SK-N-SH (cell line): ENCODE measurements at regions not wholly inside any gene's neighbourhood (a gene's known extent, or its start where the extent isn't known, plus 50 kb on each side); places are given as distances from the start of the nearest gene placed in this dataset.

Experiments
- CTCF ChIA-PET: fragments of 300-600, 350-600 bp; formaldehyde crosslinking; extraction: SDS; loops from one replicate; lab custom pipeline; 2021; lab: Yijun Ruan, JAX
- POLR2A ChIA-PET: fragments of 350-600 bp; sonication (Branson Sonifier 250); formaldehyde crosslinking; extraction: SDS; loops from one replicate; lab custom pipeline; 2020; ENCODE audit warnings: antibody characterized with exemption, inconsistent platforms; lab: Yijun Ruan, JAX
- DNase-seq: peaks from one replicate; pipeline ENCODE4 v3.0.0; 2012
- H2AFZ ChIP-seq: fragments of 200-600 bp; sonication (generic); 2 replicates; pipeline ENCODE4 v1.8.1; 2016; ENCODE audit warnings: antibody characterized with exemption, mild to moderate bottlenecking, low read depth
- H3F3A ChIP-seq: fragments of 200-600 bp; sonication (generic); replicated peaks from 2 replicates; pipeline ENCODE3; 2016; ENCODE audit warnings: antibody characterized with exemption, mild to moderate bottlenecking; ENCODE audit not compliant: insufficient read depth
- H3K27ac ChIP-seq, 2 experiments: fragments of 200-500 bp in 1 of 2; fragments of 200-600 bp in 1 of 2; sonication (Bioruptor generic) in 1 of 2; sonication (generic), shearing (Covaris generic) in 1 of 2; 2 replicates each; pipeline versions ENCODE4 v1.5.1 to v1.6.1; 2014 to 2016; ENCODE audit warnings: low read depth in 2 of 2, inconsistent platforms in 1 of 2, low read length in 1 of 2, mild to moderate bottlenecking in 1 of 2, mixed read lengths in 1 of 2
- H3K27me3 ChIP-seq: fragments of 200-600 bp; sonication (generic), shearing (Covaris generic); 2 replicates; pipeline ENCODE4 v1.6.1; 2016; ENCODE audit warnings: mixed run types; ENCODE audit not compliant: insufficient read depth
- H3K36me3 ChIP-seq, 2 experiments: fragments of 200-500 bp in 1 of 2; fragments of 200-600 bp in 1 of 2; sonication (Bioruptor generic) in 1 of 2; sonication (generic) in 1 of 2; replicated peaks in 1 of 2; 2 replicates each; pipeline versions ENCODE3 to v1.5.1; 2014 to 2016; ENCODE audit warnings: low read length in 1 of 2, mild to moderate bottlenecking in 1 of 2; ENCODE audit not compliant: insufficient read depth in 2 of 2, control insufficient read depth in 1 of 2
- H3K4me1 ChIP-seq, 2 experiments: fragments of 200-500 bp in 1 of 2; fragments of 200-600 bp in 1 of 2; sonication (Bioruptor generic) in 1 of 2; sonication (generic), shearing (Covaris generic) in 1 of 2; 2 replicates each; pipeline versions ENCODE4 v1.5.1 to v1.6.1; 2014 to 2016; ENCODE audit warnings: low read depth in 1 of 2, low read length in 1 of 2, mixed run types in 1 of 2; ENCODE audit not compliant: insufficient read depth in 2 of 2, control insufficient read depth in 1 of 2
- H3K4me2 ChIP-seq: fragments of 200-600 bp; sonication (generic), shearing (Covaris generic); 2 replicates; pipeline ENCODE4 v1.6.1; 2017; ENCODE audit warnings: mixed run types
- H3K4me3 ChIP-seq, 2 experiments: fragments of 200-500 bp in 1 of 2; fragments of 200-600 bp in 1 of 2; sonication (Bioruptor generic) in 1 of 2; sonication (generic), shearing (Covaris generic) in 1 of 2; 2 replicates each; pipeline versions ENCODE4 v1.5.1 to v1.8.1; 2014 to 2016; ENCODE audit warnings: low read depth in 2 of 2, inconsistent platforms in 1 of 2, low read length in 1 of 2, mild to moderate bottlenecking in 1 of 2, mixed read lengths in 1 of 2, moderate library complexity in 1 of 2
- H3K79me2 ChIP-seq: fragments of 200-600 bp; sonication (generic); 2 replicates; pipeline ENCODE4 v1.8.1; 2017; ENCODE audit warnings: mild to moderate bottlenecking; ENCODE audit not compliant: insufficient read depth
- H3K9ac ChIP-seq: fragments of 200-600 bp; sonication (generic); 2 replicates; pipeline ENCODE4 v1.6.1; 2017; ENCODE audit warnings: mixed run types
- H3K9me2 ChIP-seq: fragments of 200-600 bp; sonication (generic); 2 replicates; pipeline ENCODE4 v1.6.1; 2017; ENCODE audit warnings: mixed run types
- H3K9me3 ChIP-seq: fragments of 200-600 bp; sonication (generic); 2 replicates; pipeline ENCODE4 v1.6.1; 2017; ENCODE audit warnings: mixed run types, mild to moderate bottlenecking, moderate library complexity
- H4K20me1 ChIP-seq: fragments of 200-600 bp; sonication (generic); 2 replicates; pipeline ENCODE4 v1.6.1; 2017; ENCODE audit warnings: mild to moderate bottlenecking, mixed run types; ENCODE audit not compliant: insufficient read depth
- CTCF ChIP-seq: fragments of 200-600 bp; sonication (generic); IDR thresholded peaks from 2 replicates; pipeline ENCODE4 v1.6.1; 2017; ENCODE audit warnings: antibody characterized with exemption, mild to moderate bottlenecking, moderate library complexity
- ELF1 ChIP-seq: IDR thresholded peaks from 2 replicates; pipeline ENCODE4 v1.4.0; 2012
- EP300 ChIP-seq, 2 experiments: IDR thresholded peaks; 2 replicates each; pipeline versions ENCODE4 v1.4.0 to v1.6.1; 2012; ENCODE audit warnings: borderline replicate concordance in 1 of 2, low read depth in 1 of 2, low read length in 1 of 2
- FOXJ3 ChIP-seq: sonication (generic); formaldehyde crosslinking; IDR thresholded peaks from 2 replicates; pipeline ENCODE4 v1.5.1; 2020; ENCODE audit warnings: mild to moderate bottlenecking, missing genetic modification reagents
- FOXM1 ChIP-seq: IDR thresholded peaks from 2 replicates; pipeline ENCODE4 v1.4.0; 2012; ENCODE audit warnings: low read depth, mild to moderate bottlenecking
- GABPA ChIP-seq: IDR thresholded peaks from 2 replicates; pipeline ENCODE4 v1.4.0; 2012; ENCODE audit warnings: low read depth, mild to moderate bottlenecking
- GATA2 ChIP-seq: sonication (generic); formaldehyde crosslinking; IDR thresholded peaks from 2 replicates; pipeline ENCODE4 v1.5.0; 2020; ENCODE audit warnings: mild to moderate bottlenecking, missing genetic modification reagents
- RCOR1 ChIP-seq: fragments of 150-350 bp; IDR thresholded peaks from 2 replicates; pipeline ENCODE4 v1.6.1; 2017; ENCODE audit warnings: antibody characterized with exemption, low read length
- REST ChIP-seq: IDR thresholded peaks from 2 replicates; pipeline ENCODE4 v1.6.1; 2012; ENCODE audit warnings: mild to moderate bottlenecking, low read depth, low read length, moderate library complexity
- SMC3 ChIP-seq: IDR thresholded peaks from 2 replicates; pipeline ENCODE4 v1.6.1; 2012; ENCODE audit warnings: low read depth, low read length, improper control_type of control experiment
- YY1 ChIP-seq: IDR thresholded peaks from 2 replicates; pipeline ENCODE4 v1.4.0; 2012; ENCODE audit warnings: low read depth, mild to moderate bottlenecking
- WGBS: methylation state at CpG from one replicate; pipeline ENCODE4 v1.1.6; 2017; ENCODE audit warnings: low lambda C conversion rate; 5-methylcytosine and 5-hydroxymethylcytosine counted together

GRCh38 chr12:20053782-20054181 lies 314.6 kb upstream of the PDE3A start:
- DNase-seq: no peak
- 89% methylated on average over 1 of the region's 1 CpG for WGBS
- H4K20me1 ChIP-seq: no peaks in the 10 kb centered on the region
- H3F3A ChIP-seq: no peaks in the 10 kb centered on the region
- H3K9ac ChIP-seq: no peak overlapping the region
- no peaks in the 10 kb centered on the region for H3K27me3 ChIP-seq
- no peaks in the 10 kb centered on the region for H3K9me2 ChIP-seq
- H3K36me3 ChIP-seq: no peaks in the 10 kb centered on the region
- ChIA-PET POLR2A (no interaction called here), CTCF (no interaction called here)
- H2AFZ ChIP-seq: no peak overlapping the region
- no peak overlapping the region for H3K4me3 ChIP-seq
- no peaks in the 10 kb centered on the region for H3K79me2 ChIP-seq
- H3K4me1 ChIP-seq: no peaks in the 10 kb centered on the region
- TF ChIP-seq SMC3: no peak
- no peak for TF ChIP-seq REST
- no peak for TF ChIP-seq FOXJ3 (CRISPR knock-in tag)
- no peak for TF ChIP-seq FOXM1
- no peak for TF ChIP-seq GABPA
- TF ChIP-seq GATA2 (CRISPR knock-in tag): no peak
- no peak for TF ChIP-seq YY1
- TF ChIP-seq ELF1: no peak
- H3K9me3 ChIP-seq: no peaks in the 10 kb centered on the region
- H3K4me2 ChIP-seq: no peak overlapping the region
- no peak overlapping the region for H3K27ac ChIP-seq

GRCh38 chr12:20055856-20056255 lies 312.5 kb upstream of the PDE3A start:
- H3K9ac ChIP-seq: no peak overlapping the region
- H4K20me1 ChIP-seq: no peaks in the 10 kb centered on the region
- no peaks in the 10 kb centered on the region for H3F3A ChIP-seq
- H2AFZ ChIP-seq: no peak overlapping the region
- no peaks in the 10 kb centered on the region for H3K9me2 ChIP-seq
- no peak overlapping the region for H3K4me3 ChIP-seq
- CTCF ChIA-PET: interaction anchor here (1.3 kb wide), 1 partner anchor 16 kb away, joined by 3 read pairs; no protein-coding TSS in a partner anchor
- no peak for DNase-seq
- H3K27ac ChIP-seq: no peak overlapping the region
- no peaks in the 10 kb centered on the region for H3K9me3 ChIP-seq
- H3K79me2 ChIP-seq: no peaks in the 10 kb centered on the region
- H3K36me3 ChIP-seq: no peaks in the 10 kb centered on the region
- no peaks in the 10 kb centered on the region for H3K27me3 ChIP-seq
- H3K4me2 ChIP-seq: no peak overlapping the region
- POLR2A ChIA-PET: no interaction called here
- no peaks in the 10 kb centered on the region for H3K4me1 ChIP-seq
- TF ChIP-seq EP300 (IDR thresholded peaks at IDR 0.05; ENCODE audit: borderline replicate concordance in 1 of 2, low read depth in 1 of 2, low read length in 1 of 2) (no peak), CTCF (no peak), RCOR1 (no peak), FOXM1 (no peak)
- TF ChIP-seq, all 33 proteins: peak for 0
- 39% methylated on average over 3 of the region's 3 CpGs for WGBS
